GM12892 (cell line): ENCODE measurements at regions not wholly inside any gene's neighbourhood (a gene's known extent, or its start where the extent isn't known, plus 50 kb on each side); places are given as distances from the start of the nearest gene placed in this dataset.

ENCODE experiments used
- POLR2A ChIP-seq: IDR thresholded peaks from 2 replicates; pipeline ENCODE4 v1.6.1; 2011; ENCODE audit warnings: low read depth, low read length, control low read depth
- POLR2AphosphoS5 ChIP-seq: IDR thresholded peaks from 2 replicates; pipeline ENCODE4 v1.6.1; 2011; ENCODE audit warnings: low read depth, low read length, control low read depth

GRCh38 chr11:130582981-130583380 is 134.5 kb downstream of the ADAMTS15 start:
- TF ChIP-seq POLR2AphosphoS5 (no peak), POLR2A (no peak)
